Activated naive CD8-positive, alpha-beta T cell treated with anti-CD3 and anti-CD28 coated beads, Interleukin-2, amount 50 U/mL, for 24 hours (primary cell): ENCODE measurements at regions not wholly inside any gene's neighbourhood (a gene's known extent, or its start where the extent isn't known, plus 50 kb on each side); places are given as distances from the start of the nearest gene placed in this dataset.
"Not testable (repeated sequence)": the region's sequence is repeated elsewhere in the genome, so short reads cannot be mapped to it uniquely, and the experiment has no call there.

Experiments used
- ATAC-seq: fragments of 150-1000 bp; cut with Tn5 transposase; one replicate; pipeline ENCODE4 v1.10.0; 2021
- DNase-seq: peaks from one replicate; pipeline ENCODE4 v3.0.0; 2021
- H3K27ac Mint-ChIP-seq: one replicate; pipeline ENCODE4 v1.8.0; 2021; ENCODE audit warnings: mild to moderate bottlenecking, mixed read lengths
- H3K27me3 Mint-ChIP-seq: one replicate; pipeline ENCODE4 v1.8.0; 2021; ENCODE audit warnings: mixed read lengths
- H3K36me3 Mint-ChIP-seq: one replicate; pipeline ENCODE4 v1.8.0; 2021; ENCODE audit warnings: low read depth, mixed read lengths
- H3K4me1 Mint-ChIP-seq: one replicate; pipeline ENCODE4 v1.8.0; 2021; ENCODE audit warnings: mixed read lengths
- H3K4me3 Mint-ChIP-seq: one replicate; pipeline ENCODE4 v1.8.0; 2021; ENCODE audit warnings: mild to moderate bottlenecking, moderate library complexity, mixed read lengths
- H3K9me3 Mint-ChIP-seq: one replicate; pipeline ENCODE4 v1.8.0; 2021; ENCODE audit warnings: mixed read lengths

DNA sequence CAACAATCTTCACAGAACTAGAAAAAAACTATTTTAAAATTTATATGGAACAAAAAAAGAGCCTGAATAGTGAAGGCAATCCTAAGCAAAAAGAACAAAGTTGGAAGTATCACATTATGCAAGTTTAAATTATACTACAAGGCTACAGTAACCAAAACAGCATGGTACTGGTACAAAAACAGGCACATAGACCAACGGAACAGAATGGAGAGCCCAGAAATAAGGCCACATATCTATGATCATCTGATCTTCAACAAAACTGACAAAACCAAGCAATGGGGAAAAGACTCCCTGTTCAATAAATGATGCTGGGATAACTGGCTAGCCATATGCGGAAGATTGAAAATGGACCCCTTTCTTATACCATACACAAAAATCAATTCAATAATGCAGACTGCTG, 74.4 kb upstream of the RTN4 start:
- not testable (repeated sequence) for ATAC-seq, DNase-seq, H3K4me3 Mint-ChIP-seq, H3K27ac Mint-ChIP-seq, H3K27me3 Mint-ChIP-seq, H3K4me1 Mint-ChIP-seq, H3K36me3 Mint-ChIP-seq, H3K9me3 Mint-ChIP-seq

DNA sequence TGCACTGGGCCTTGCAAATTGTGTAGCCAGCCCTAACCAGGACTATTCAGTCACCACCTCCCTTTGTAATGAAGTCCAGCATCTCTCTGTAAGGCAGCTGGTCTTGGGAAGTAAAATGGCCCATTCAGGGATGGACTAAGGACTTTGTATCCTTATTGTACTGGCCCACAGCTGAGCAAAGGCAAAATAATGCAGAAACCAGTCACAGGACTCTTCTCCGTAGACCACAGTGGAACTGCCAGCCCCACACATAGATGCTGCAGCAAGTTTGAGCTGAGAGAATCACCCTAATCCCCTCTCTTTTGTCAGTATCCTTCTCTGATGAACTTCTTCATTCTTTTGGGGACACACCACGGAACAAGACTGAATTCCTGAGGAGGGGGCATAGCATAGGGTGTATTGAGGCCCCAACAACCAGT, 73.6 kb upstream of the RTN4 start:
- no peak for ATAC-seq
- H3K9me3 Mint-ChIP-seq, result peaks cover 5% of the 10 kb centered on the region
- no peak for DNase-seq
- no peak overlapping the region for H3K4me3 Mint-ChIP-seq
- no peaks in the 10 kb centered on the region for H3K4me1 Mint-ChIP-seq
- no peaks in the 10 kb centered on the region for H3K27me3 Mint-ChIP-seq
- H3K27ac Mint-ChIP-seq, result no peak overlapping the region
- H3K36me3 Mint-ChIP-seq, result no peaks in the 10 kb centered on the region

DNA sequence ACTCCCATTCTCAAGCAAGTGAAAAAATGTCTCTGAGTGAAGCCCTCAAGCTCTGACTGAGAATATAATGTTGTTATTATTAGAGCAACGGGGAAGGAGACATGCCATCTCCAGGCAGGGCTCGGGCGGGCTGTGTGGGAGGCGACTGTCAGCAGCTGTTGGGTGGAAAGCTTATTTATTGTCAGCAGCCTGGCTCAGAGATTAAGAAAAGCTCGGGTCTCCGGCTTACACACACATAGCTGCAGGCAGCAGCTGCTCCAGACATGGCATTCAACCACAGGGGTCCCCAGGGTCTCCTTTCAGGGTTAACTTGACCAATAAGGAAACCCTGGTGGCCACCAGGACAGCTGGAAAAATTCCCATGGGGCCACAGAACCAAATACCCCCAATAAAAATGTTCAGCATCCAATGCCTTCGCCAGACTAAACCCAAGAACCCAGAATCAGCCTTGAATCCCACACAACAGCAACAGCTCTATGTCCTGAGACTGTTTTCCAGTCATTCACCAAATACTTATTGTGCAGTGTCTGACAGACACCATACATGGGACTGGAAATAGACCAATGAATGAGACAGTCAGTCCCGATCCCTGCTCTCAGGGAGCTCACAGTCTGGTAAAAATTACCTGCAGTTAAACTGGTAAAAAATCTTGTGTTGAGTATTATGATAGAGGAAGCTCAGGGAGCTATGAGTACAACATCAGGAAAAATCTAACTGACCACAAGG, 70.5 kb upstream of the RTN4 start:
- ATAC-seq (no peak), DNase-seq (no peak)
- Mint-ChIP-seq H3K36me3 (no peaks in the 10 kb centered on the region), H3K4me1 (peaks cover under 1% of the 10 kb centered on the region), H3K27ac (no peak overlapping the region), H3K9me3 (peaks cover 5% of the 10 kb centered on the region), H3K27me3 (no peaks in the 10 kb centered on the region), H3K4me3 (no peak overlapping the region)

DNA sequence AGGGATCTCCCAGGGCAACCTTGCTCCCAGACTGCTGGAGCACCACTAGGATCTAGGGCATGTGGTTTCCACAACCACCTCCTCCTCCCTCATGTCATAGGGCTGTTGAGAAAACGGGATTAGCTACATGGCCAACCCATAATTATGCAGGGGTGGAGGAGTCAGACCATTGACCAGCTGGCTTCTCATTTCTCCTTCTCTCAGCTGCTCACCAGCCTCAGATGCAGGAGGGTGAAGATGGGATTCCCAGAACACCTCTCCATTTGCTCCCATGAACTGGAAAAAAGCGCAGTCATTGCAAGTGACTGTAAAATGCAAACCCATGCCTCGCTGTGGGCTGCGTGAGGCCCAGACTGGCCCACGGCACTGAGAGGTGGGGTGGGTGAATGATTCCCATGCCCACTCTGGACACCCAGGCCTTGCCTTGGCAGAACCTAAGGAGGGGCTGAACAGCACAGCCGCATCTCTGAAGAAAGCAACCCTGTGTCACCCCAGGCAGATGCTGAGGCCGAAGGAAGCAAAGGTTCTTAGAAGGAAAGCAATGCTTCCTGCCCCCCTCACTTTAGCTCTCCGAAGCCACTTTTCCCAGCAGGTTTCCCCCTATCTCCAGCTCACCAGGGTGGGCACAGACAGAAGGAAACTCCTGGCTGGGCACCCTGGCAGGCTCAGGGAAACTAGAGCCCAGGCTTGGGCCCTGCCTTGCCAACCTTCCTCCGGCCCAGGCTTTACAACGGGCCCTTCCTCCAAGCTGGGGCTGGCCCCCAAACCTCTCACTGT, 69.6 kb upstream of the RTN4 start:
- Mint-ChIP-seq H3K4me1 (peaks cover 3% of the 10 kb centered on the region), H3K36me3 (no peaks in the 10 kb centered on the region), H3K27ac (no peak overlapping the region), H3K9me3 (peaks cover 1% of the 10 kb centered on the region), H3K27me3 (no peaks in the 10 kb centered on the region), H3K4me3 (no peak overlapping the region)
- ATAC-seq (no peak), DNase-seq (no peak)

DNA sequence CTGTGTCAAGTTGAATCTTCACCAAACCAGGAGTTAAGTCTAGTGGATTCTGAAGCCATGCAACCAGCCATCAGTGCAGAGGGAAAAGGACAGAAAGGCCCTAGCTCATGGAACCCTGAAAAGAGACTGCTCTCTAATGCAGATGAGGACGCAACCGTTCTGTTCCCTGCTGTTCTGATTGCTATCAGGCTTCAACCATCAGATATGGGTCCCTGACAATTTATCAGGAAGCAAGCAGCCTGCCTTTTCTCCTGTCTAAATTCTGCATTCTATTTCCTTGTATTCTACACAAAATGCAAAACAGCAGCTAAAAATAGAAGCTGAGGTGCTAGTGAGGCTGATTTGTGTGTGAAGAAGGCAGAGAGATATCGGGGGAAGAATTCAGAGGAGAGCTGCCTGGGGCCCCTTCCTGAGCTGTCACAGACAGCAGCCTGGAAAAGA, 68.4 kb upstream of the RTN4 start:
- H3K9me3 Mint-ChIP-seq, result no peaks in the 10 kb centered on the region
- no peak overlapping the region for H3K4me3 Mint-ChIP-seq
- H3K4me1 Mint-ChIP-seq, result peaks cover 3% of the 10 kb centered on the region
- DNase-seq (no peak), ATAC-seq (no peak)
- H3K36me3 Mint-ChIP-seq, result no peaks in the 10 kb centered on the region
- no peaks in the 10 kb centered on the region for H3K27me3 Mint-ChIP-seq
- H3K27ac Mint-ChIP-seq, result no peak overlapping the region

DNA sequence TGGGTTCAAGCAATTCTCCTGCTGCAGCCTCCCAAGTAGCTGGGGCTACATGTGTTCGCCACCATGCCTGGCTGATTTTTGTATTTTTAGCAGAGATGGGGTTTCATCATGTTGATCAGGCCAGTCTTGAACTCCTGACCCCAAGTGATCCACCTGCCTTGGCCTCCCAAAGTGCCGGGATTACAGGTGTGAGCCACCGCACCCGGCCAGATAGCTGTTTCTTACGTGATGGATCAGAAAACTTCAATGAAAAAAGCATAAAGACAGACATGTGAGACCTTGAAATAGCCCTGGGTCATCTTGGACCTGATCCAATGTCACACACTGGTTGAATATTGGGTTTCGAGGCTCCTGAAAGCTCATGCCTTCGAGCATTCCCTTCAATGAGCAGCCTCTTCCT, 66.7 kb upstream of the RTN4 start:
- Mint-ChIP-seq H3K4me1 (peaks cover 6% of the 10 kb centered on the region), H3K4me3 (no peak overlapping the region), H3K9me3 (no peaks in the 10 kb centered on the region), H3K36me3 (no peaks in the 10 kb centered on the region), H3K27ac (no peak overlapping the region), H3K27me3 (no peaks in the 10 kb centered on the region)
- no peak for ATAC-seq
- no peak for DNase-seq

DNA sequence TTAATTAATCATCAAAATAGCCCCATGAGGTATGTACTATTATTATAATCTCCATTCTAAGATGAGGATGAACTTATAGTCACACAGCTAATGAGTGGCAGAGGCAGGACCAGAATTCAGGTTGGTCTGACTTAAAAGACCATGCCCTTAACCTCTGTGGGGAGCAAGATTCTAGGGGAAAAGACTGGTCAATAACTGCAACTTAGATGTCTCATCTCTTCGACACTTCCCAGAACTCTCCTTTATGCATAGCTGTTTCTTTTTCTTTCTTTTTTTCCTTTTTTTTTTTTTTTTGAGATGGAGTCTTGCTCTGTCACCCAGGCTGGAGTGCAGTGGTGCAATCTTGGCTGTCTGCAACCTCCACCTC, 66.3 kb upstream of the RTN4 start:
- Mint-ChIP-seq H3K9me3 (no peaks in the 10 kb centered on the region), H3K4me3 (no peak overlapping the region), H3K27me3 (no peaks in the 10 kb centered on the region)

DNA sequence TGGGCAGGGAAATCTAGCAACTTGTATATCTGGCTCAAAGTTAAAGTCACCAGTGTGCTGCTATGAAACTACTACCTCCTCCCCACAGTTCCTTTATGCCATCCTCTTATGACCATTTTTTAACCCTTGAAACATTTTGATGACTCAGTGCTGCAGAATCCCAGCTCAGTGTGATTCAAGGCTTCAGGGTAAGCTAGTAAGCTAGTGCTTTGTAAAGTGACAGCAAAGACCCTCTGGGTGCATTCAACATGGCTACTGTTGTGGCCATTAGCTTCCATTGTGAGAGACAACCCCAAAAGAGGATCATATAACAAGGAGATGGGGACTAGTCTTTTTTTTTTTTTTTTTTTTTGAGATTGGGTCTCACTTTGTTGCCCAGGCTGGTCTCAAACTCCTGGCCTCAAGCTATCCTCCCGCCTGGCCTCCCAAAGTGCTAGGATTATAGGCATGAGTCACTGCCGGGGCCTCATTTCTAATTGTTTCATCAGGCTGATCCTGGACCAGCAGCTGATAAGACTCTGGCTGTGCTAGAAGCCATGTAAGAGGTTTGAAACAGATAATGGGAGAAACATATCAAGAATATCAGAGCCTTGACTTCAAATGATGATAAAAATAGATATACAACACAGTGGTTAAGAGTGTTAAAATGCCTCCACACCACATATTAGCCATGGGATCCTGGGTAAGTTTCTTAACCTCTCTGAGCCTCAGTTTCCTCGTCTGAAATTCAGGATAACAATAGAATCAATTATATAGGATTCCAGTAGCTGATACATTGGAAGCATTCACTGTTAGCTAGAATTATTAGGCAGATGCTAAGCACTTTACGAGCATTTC, 65.7 kb upstream of the RTN4 start:
- Mint-ChIP-seq H3K9me3 (no peaks in the 10 kb centered on the region), H3K36me3 (no peaks in the 10 kb centered on the region), H3K27me3 (no peaks in the 10 kb centered on the region), H3K27ac (no peak overlapping the region), H3K4me3 (no peak overlapping the region), H3K4me1 (peaks cover 6% of the 10 kb centered on the region)
- ATAC-seq (peak; percentile 62), DNase-seq (no peak)

More for the DNA sequence above, 66.3 kb upstream of the RTN4 start:
- ATAC-seq, result no peak
- no peak overlapping the region for H3K27ac Mint-ChIP-seq
- H3K36me3 Mint-ChIP-seq, result no peaks in the 10 kb centered on the region
- H3K4me1 Mint-ChIP-seq, result peaks cover 6% of the 10 kb centered on the region
- no peak for DNase-seq

DNA sequence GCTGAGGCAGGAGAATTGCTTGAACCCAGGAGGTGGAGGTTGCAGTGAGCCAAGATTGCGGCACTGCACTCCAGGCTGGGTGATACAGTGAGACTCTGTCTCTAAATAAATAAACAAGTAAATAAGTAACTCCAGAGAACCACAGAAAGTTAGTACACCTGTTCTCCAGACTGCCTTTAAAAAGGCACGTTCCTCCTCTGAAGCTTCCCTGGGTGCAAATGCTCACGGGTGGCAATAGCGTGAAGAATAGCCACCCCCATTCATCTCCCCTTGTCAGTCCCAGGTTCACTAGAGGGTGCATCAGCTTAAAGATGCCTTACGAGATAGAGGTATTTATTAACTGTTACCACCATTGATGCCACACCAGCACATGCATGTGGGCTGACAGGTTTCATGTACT, 64.3 kb upstream of the RTN4 start:
- no peak for DNase-seq
- H3K27me3 Mint-ChIP-seq, result no peaks in the 10 kb centered on the region
- H3K36me3 Mint-ChIP-seq, result no peaks in the 10 kb centered on the region
- ATAC-seq, result no peak
- no peaks in the 10 kb centered on the region for H3K9me3 Mint-ChIP-seq
- H3K4me3 Mint-ChIP-seq, result no peak overlapping the region
- H3K4me1 Mint-ChIP-seq, result peaks cover 6% of the 10 kb centered on the region
- no peak overlapping the region for H3K27ac Mint-ChIP-seq

DNA sequence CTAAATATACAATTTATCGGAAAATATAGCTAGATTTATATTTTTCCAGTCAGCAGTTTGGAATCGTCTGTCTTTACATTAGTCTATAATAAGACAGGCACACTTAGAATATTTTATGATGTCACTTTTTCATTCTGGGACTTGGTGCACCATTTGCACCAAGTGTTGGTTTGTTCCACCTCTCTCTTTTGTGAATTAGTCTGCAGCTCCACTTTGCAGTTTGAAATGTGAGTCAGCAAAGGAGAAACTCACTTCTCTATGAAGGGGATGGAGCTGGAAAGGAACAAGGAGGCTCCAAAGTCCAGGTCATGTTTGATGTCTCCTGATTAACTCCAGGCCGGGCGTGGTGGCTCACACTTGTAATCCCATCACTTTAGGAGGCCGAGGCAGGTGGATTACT, 63.8 kb upstream of the RTN4 start:
- Mint-ChIP-seq H3K4me3 (no peak overlapping the region), H3K27ac (no peak overlapping the region), H3K4me1 (peaks cover 6% of the 10 kb centered on the region), H3K27me3 (no peaks in the 10 kb centered on the region), H3K9me3 (no peaks in the 10 kb centered on the region), H3K36me3 (no peaks in the 10 kb centered on the region)
- ATAC-seq (no peak), DNase-seq (no peak)

DNA sequence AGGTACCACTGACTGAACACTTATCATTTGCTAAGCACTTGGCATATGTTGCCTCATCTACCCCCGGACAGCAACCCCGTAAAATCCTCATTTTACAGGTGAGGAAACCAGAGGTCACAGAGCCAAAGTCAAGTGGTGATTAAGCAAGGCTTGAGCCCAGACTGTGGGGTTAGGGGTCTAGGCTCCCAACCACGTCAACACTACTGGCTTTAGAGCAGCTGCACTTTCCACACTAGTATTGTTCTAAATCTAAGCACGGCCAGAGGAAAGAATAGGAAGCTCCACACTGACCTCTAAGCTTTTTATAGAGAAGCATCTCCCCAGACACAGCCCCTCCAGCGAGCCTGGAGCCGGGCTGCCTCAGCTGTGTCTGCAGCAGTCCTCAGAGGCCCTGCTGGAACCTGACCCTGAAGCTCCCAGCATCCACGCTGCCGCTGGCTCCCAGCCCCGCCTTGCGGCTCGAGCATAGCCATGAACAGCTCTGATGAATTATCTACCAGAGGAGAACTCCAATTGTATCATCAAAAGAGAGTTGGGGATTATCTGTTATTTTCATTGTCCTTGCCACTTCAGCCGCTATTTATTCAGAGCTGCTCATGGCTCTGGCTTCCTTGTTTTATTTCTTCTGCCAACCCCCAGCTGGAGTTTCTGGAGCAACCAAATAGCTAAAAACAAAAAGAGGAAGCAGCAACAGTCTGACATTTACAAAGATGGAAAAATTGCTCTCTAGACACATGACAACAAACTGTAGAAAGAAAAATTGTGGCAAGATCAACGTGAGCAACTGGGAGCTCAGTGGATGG, 62.2 kb upstream of the RTN4 start:
- no peak overlapping the region for H3K4me3 Mint-ChIP-seq
- DNase-seq (no peak), ATAC-seq (no peak)
- H3K9me3 Mint-ChIP-seq, result no peaks in the 10 kb centered on the region
- no peak overlapping the region for H3K27ac Mint-ChIP-seq
- no peaks in the 10 kb centered on the region for H3K36me3 Mint-ChIP-seq
- peaks cover 6% of the 10 kb centered on the region for H3K4me1 Mint-ChIP-seq
- no peaks in the 10 kb centered on the region for H3K27me3 Mint-ChIP-seq

DNA sequence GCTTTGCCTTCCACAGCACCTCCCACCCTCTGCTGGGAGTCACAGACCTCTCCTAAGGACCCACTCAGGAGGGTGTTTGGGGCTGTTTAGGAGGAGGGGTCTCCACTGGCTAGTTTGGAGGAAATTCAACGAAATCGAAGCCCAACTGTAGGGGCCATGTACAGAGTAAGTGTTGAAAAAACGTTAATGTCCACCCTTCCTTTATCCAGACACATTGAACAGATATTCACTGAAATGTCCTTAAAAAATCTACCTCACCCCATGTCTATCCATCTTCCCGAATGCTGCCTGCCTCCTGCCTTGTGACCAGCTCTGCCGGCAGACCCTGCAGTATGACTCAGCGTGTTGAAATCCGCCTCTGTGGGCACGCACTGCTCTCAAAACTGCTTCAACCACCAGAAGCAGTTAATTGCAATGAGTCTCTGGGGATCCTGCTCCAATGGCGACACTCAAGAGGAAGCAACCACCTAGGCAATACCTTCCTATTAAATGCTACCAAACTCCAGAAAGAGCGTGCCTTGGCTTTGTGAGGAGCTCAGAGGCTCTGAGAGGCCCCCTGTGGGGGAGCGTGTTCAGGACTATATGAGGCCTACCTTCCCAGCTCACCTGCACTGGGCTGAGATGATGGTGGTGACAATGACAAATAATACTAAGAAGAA, 61.4 kb upstream of the RTN4 start:
- Mint-ChIP-seq H3K4me3 (no peak overlapping the region), H3K9me3 (no peaks in the 10 kb centered on the region), H3K27me3 (no peaks in the 10 kb centered on the region), H3K4me1 (peaks cover 6% of the 10 kb centered on the region), H3K36me3 (no peaks in the 10 kb centered on the region), H3K27ac (no peak overlapping the region)
- no peak for DNase-seq
- ATAC-seq, result no peak

DNA sequence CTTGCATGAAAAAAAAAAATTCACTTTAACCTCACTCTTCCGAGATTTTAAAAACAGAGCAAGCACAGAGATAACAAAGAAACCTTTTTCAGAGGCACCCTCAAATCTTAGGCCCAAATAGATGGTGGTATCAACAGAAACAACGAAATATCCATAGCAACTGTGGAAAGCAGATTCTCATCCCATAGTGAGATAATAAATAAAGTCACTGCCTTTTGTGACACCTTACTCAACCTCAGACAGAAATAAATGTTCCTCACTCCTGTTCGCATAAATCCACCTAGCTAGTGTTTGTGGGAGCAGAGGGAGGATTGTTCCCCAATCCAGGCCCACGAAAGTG, 60.9 kb upstream of the RTN4 start:
- Mint-ChIP-seq H3K27ac (no peak overlapping the region), H3K36me3 (no peaks in the 10 kb centered on the region), H3K4me1 (peaks cover 6% of the 10 kb centered on the region), H3K9me3 (no peaks in the 10 kb centered on the region), H3K4me3 (no peak overlapping the region), H3K27me3 (no peaks in the 10 kb centered on the region)
- no peak for ATAC-seq
- no peak for DNase-seq
